ENCODE measurements at regions not wholly inside any gene's neighbourhood (a gene's known extent, or its start where the extent isn't known, plus 50 kb on each side); places are given as distances from the start of the nearest gene placed in this dataset.

GRCh38 chr11:104365676-104366075, 201.7 kb upstream of the PDGFD start:
- H3K4me2 ChIP-seq = no peak overlapping the region
- no peaks in the 10 kb centered on the region for H3K36me3 ChIP-seq
- H3F3A ChIP-seq (ENCODE audit: low read depth) = no peaks in the 10 kb centered on the region
- no peak overlapping the region for H3K4me3 ChIP-seq
- no peaks in the 10 kb centered on the region for H3K4me1 ChIP-seq
- Mint-ChIP-seq H3K27me3 (ENCODE audit: insufficient read depth, low read depth) (peaks cover 2% of the 10 kb centered on the region), H3K4me3 (no peak overlapping the region), H3K9me3 (no peaks in the 10 kb centered on the region), H3K27ac (no peak overlapping the region), H3K4me1 (no peaks in the 10 kb centered on the region), H3K36me3 (no peaks in the 10 kb centered on the region)
- TF ChIP-seq EZH2 (IDR thresholded peaks at IDR 0.05) = no peak
- no peak for TF ChIP-seq CTCF (IDR thresholded peaks at IDR 0.05)
- no peak for TF ChIP-seq EZH2phosphoT487 (IDR thresholded peaks at IDR 0.05)
- no peaks in the 10 kb centered on the region for H3K9me3 ChIP-seq (ENCODE audit: low read depth)
- no peaks in the 10 kb centered on the region for H4K20me1 ChIP-seq (ENCODE audit: low read depth)
- H3K27me3 ChIP-seq = no peaks in the 10 kb centered on the region
- no peak overlapping the region for H3K9ac ChIP-seq
- no peak overlapping the region for H2AFZ ChIP-seq (replicated peaks)
- H3K27ac ChIP-seq = no peak overlapping the region
- no peak for DNase-seq (ENCODE audit: low spot score)
- no peaks in the 10 kb centered on the region for H3K79me2 ChIP-seq (ENCODE audit: low read depth)

GRCh38 chr11:104361975-104362374, 198.0 kb upstream of the PDGFD start:
- Mint-ChIP-seq H3K36me3 (no peaks in the 10 kb centered on the region), H3K27ac (no peak overlapping the region), H3K4me3 (no peak overlapping the region), H3K4me1 (no peaks in the 10 kb centered on the region), H3K9me3 (no peaks in the 10 kb centered on the region), H3K27me3 (ENCODE audit: insufficient read depth, low read depth) (peaks cover 2% of the 10 kb centered on the region)
- TF ChIP-seq EZH2 (IDR thresholded peaks at IDR 0.05) (no peak), CTCF (IDR thresholded peaks at IDR 0.05) (no peak), EZH2phosphoT487 (IDR thresholded peaks at IDR 0.05) (no peak)
- no peak overlapping the region for H3K4me3 ChIP-seq
- H3F3A ChIP-seq (ENCODE audit: low read depth) = no peaks in the 10 kb centered on the region
- no peaks in the 10 kb centered on the region for H3K9me3 ChIP-seq (ENCODE audit: low read depth)
- no peaks in the 10 kb centered on the region for H3K79me2 ChIP-seq (ENCODE audit: low read depth)
- H3K27me3 ChIP-seq = no peaks in the 10 kb centered on the region
- H3K4me1 ChIP-seq = no peaks in the 10 kb centered on the region
- H3K9ac ChIP-seq = no peak overlapping the region
- no peak overlapping the region for H3K4me2 ChIP-seq
- no peak for DNase-seq (ENCODE audit: low spot score)
- H2AFZ ChIP-seq (replicated peaks) = peak overlapping the region; percentile 61
- no peaks in the 10 kb centered on the region for H4K20me1 ChIP-seq (ENCODE audit: low read depth)
- H3K36me3 ChIP-seq = no peaks in the 10 kb centered on the region
- H3K27ac ChIP-seq = no peak overlapping the region

GRCh38 chr11:104352036-104352435, 188.1 kb upstream of the PDGFD start:
- H3K9me3 Mint-ChIP-seq = peaks cover 5% of the 10 kb centered on the region
- no peak overlapping the region for H3K27ac Mint-ChIP-seq
- Histone ChIP-seq H3K36me3 (no peaks in the 10 kb centered on the region), H3K9me3 (ENCODE audit: low read depth) (no peaks in the 10 kb centered on the region), H3F3A (ENCODE audit: low read depth) (no peaks in the 10 kb centered on the region), H3K27me3 (no peaks in the 10 kb centered on the region), H3K27ac (no peak overlapping the region), H2AFZ (replicated peaks) (no peak overlapping the region), H3K4me1 (no peaks in the 10 kb centered on the region), H3K9ac (no peak overlapping the region), H3K4me2 (no peak overlapping the region), H3K4me3 (no peak overlapping the region), H3K79me2 (ENCODE audit: low read depth) (no peaks in the 10 kb centered on the region), H4K20me1 (ENCODE audit: low read depth) (no peaks in the 10 kb centered on the region)
- TF ChIP-seq EZH2phosphoT487 (IDR thresholded peaks at IDR 0.05) (no peak), EZH2 (IDR thresholded peaks at IDR 0.05) (no peak), CTCF (IDR thresholded peaks at IDR 0.05) (no peak)
- H3K27me3 Mint-ChIP-seq (ENCODE audit: insufficient read depth, low read depth) = no peaks in the 10 kb centered on the region
- DNase-seq (ENCODE audit: low spot score) = no peak
- no peak overlapping the region for H3K4me3 Mint-ChIP-seq
- H3K4me1 Mint-ChIP-seq = no peaks in the 10 kb centered on the region
- H3K36me3 Mint-ChIP-seq = no peaks in the 10 kb centered on the region
